ENCODE measurements at regions not wholly inside any gene's neighbourhood (a gene's known extent, or its start where the extent isn't known, plus 50 kb on each side); places are given as distances from the start of the nearest gene placed in this dataset.

GRCh38 chr4:55175779-55176231 lies 50.4 kb upstream of the KDR start:
- no peak for DNase-seq (ENCODE audit: low read depth in 2 of 3, low spot score in 1 of 3)

GRCh38 chr4:55176497-55176896 lies 51.1 kb upstream of the KDR start:
- no peak for DNase-seq (ENCODE audit: low read depth in 2 of 3, low spot score in 1 of 3)

- no peak for DNase-seq (ENCODE audit: low read depth in 2 of 3, low spot score in 1 of 3)
Measured at GRCh38 chr4:55177461-55177860, 52.1 kb upstream of the KDR start.

GRCh38 chr4:55178226-55179005 lies 53.0 kb upstream of the KDR start:
- DNase-seq (ENCODE audit: low read depth in 2 of 3, low spot score in 1 of 3): no peak

GRCh38 chr4:55181010-55182005 lies 55.9 kb upstream of the KDR start:
- no peak for DNase-seq (ENCODE audit: low read depth in 2 of 3, low spot score in 1 of 3)

- DNase-seq (ENCODE audit: low read depth in 2 of 3, low spot score in 1 of 3): no peak
Measured at GRCh38 chr4:55183926-55184599, 58.7 kb upstream of the KDR start.

GRCh38 chr4:55184600-55185523 lies 59.5 kb upstream of the KDR start:
- DNase-seq (ENCODE audit: low read depth in 2 of 3, low spot score in 1 of 3): peak in 1 of 3 donors; percentile 20

- DNase-seq (ENCODE audit: low read depth in 2 of 3, low spot score in 1 of 3): no peak
Measured at GRCh38 chr4:55186123-55186522, 60.7 kb upstream of the KDR start.

- no peak for DNase-seq (ENCODE audit: low read depth in 2 of 3, low spot score in 1 of 3)
Measured at GRCh38 chr4:55186700-55187099, 61.3 kb upstream of the KDR start.

- no peak for DNase-seq (ENCODE audit: low read depth in 2 of 3, low spot score in 1 of 3)
Measured at GRCh38 chr4:55214172-55214571, 88.8 kb upstream of the KDR start.

GRCh38 chr4:55215087-55215486 lies 89.7 kb upstream of the KDR start:
- DNase-seq (ENCODE audit: low read depth in 2 of 3, low spot score in 1 of 3): no peak

- no peak for DNase-seq (ENCODE audit: low read depth in 2 of 3, low spot score in 1 of 3)
Measured at GRCh38 chr4:55216863-55217635, 91.7 kb upstream of the KDR start.

- no peak for DNase-seq (ENCODE audit: low read depth in 2 of 3, low spot score in 1 of 3)
Measured at GRCh38 chr4:55218041-55218440, 92.6 kb upstream of the KDR start.

- no peak for DNase-seq (ENCODE audit: low read depth in 2 of 3, low spot score in 1 of 3)
Measured at GRCh38 chr4:55237839-55238238, 108.2 kb upstream of the SRD5A3 start.

GRCh38 chr4:55238407-55238806 lies 107.6 kb upstream of the SRD5A3 start:
- DNase-seq (ENCODE audit: low read depth in 2 of 3, low spot score in 1 of 3): no peak

- no peak for DNase-seq (ENCODE audit: low read depth in 2 of 3, low spot score in 1 of 3)
Measured at GRCh38 chr4:55241461-55241860, 104.6 kb upstream of the SRD5A3 start.

- no peak for DNase-seq (ENCODE audit: low read depth in 2 of 3, low spot score in 1 of 3)
Measured at GRCh38 chr4:55242506-55242905, 103.5 kb upstream of the SRD5A3 start.

GRCh38 chr4:55247521-55247920 lies 98.5 kb upstream of the SRD5A3 start:
- DNase-seq (ENCODE audit: low read depth in 2 of 3, low spot score in 1 of 3): no peak

GRCh38 chr4:55248756-55249155 lies 97.3 kb upstream of the SRD5A3 start:
- no peak for DNase-seq (ENCODE audit: low read depth in 2 of 3, low spot score in 1 of 3)

GRCh38 chr4:55249476-55249875 lies 96.6 kb upstream of the SRD5A3 start:
- DNase-seq (ENCODE audit: low read depth in 2 of 3, low spot score in 1 of 3): no peak
